ENCODE measurements at regions not wholly inside any gene's neighbourhood (a gene's known extent, or its start where the extent isn't known, plus 50 kb on each side); places are given as distances from the start of the nearest gene placed in this dataset.

- H3K4me3 Mint-ChIP-seq, result no peak overlapping the region
- ChIA-PET CTCF (no interaction called here), POLR2A (no interaction called here)
- H3K36me3 ChIP-seq (ENCODE audit: insufficient read depth, low read length), result no peaks in the 10 kb centered on the region
- H3K9me3 Mint-ChIP-seq, result peaks cover 14% of the 10 kb centered on the region
- TF ChIP-seq, protein P1, sequence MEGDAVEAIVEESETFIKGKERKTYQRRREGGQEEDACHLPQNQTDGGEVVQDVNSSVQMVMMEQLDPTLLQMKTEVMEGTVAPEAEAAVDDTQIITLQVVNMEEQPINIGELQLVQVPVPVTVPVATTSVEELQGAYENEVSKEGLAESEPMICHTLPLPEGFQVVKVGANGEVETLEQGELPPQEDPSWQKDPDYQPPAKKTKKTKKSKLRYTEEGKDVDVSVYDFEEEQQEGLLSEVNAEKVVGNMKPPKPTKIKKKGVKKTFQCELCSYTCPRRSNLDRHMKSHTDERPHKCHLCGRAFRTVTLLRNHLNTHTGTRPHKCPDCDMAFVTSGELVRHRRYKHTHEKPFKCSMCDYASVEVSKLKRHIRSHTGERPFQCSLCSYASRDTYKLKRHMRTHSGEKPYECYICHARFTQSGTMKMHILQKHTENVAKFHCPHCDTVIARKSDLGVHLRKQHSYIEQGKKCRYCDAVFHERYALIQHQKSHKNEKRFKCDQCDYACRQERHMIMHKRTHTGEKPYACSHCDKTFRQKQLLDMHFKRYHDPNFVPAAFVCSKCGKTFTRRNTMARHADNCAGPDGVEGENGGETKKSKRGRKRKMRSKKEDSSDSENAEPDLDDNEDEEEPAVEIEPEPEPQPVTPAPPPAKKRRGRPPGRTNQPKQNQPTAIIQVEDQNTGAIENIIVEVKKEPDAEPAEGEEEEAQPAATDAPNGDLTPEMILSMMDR (IDR thresholded peaks at IDR 0.05), result no peak
- no peak overlapping the region for H3K27ac ChIP-seq (ENCODE audit: low read depth in 1 of 2, low read length in 2 of 2)
- H3K9me3 ChIP-seq (ENCODE audit: control insufficient read depth in 1 of 2, insufficient read depth in 1 of 2, low read length in 2 of 2), result no peaks in the 10 kb centered on the region
- H3K4me1 ChIP-seq (ENCODE audit: insufficient read depth, low read length), result no peaks in the 10 kb centered on the region
- no peaks in the 10 kb centered on the region for H3K27me3 Mint-ChIP-seq
- no peak for DNase-seq
- no peaks in the 10 kb centered on the region for H3K4me1 Mint-ChIP-seq (ENCODE audit: low read depth)
- H3K27ac Mint-ChIP-seq, result no peak overlapping the region
- no peaks in the 10 kb centered on the region for H3K36me3 Mint-ChIP-seq (ENCODE audit: low read depth)
- intact Hi-C loops (cut with DNase I, micrococcal nuclease), result no loop called here
- H3K27me3 ChIP-seq (ENCODE audit: control insufficient read depth in 1 of 2, insufficient read depth in 2 of 2, low read length in 2 of 2), result no peaks in the 10 kb centered on the region
- ATAC-seq (ENCODE audit: poor library complexity), result no peak
- H3K4me3 ChIP-seq (ENCODE audit: low read length), result no peak overlapping the region
Measured at GRCh38 chr1:80751204-80751603, 1049.5 kb upstream of the ADGRL2 start.

DNA sequence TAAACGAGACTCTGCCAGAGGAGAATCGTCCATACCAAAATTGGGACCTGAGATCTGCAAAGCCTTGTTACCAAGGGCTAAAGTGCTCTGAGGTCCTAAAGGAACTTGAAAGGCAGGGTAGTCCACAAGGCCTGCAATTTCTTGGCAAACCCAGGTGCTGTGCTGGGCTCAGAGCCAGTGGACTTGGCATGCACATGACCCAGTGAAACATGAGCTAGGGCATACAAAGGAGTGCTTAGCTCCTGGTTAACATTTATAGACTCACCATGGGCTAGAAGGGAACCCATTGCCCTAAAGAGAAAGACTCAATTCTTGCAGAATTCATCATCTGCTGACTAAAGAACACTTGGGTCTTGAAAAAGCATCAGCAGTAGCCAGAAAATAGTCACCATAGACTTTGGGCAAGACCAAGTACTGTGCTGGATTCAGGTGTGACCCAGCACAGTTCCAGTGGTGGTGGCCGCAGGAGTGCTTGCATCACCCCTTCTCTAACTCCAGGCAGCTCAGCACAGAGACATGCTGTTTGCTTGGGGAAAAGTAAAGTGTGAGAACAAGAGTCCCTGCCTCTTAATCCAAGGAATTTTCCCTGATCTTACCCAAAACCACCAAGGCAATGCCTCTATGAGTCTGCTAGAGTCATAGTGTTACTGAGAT is 1069.4 kb upstream of the ADGRL2 start:
- H3K36me3 ChIP-seq (ENCODE audit: insufficient read depth, low read length), result no peaks in the 10 kb centered on the region
- CTCF ChIA-PET, result no interaction called here
- DNase-seq (no peak), ATAC-seq (ENCODE audit: poor library complexity) (no peak)
- Mint-ChIP-seq H3K27ac (no peak overlapping the region), H3K4me1 (ENCODE audit: low read depth) (no peaks in the 10 kb centered on the region), H3K9me3 (peaks cover 18% of the 10 kb centered on the region), H3K4me3 (no peak overlapping the region), H3K27me3 (no peaks in the 10 kb centered on the region), H3K36me3 (ENCODE audit: low read depth) (no peaks in the 10 kb centered on the region)
- H3K9me3 ChIP-seq (ENCODE audit: control insufficient read depth in 1 of 2, insufficient read depth in 1 of 2, low read length in 2 of 2), result peaks cover 0 to 6% of the 10 kb centered on the region in 2 experiments
- intact Hi-C loops (cut with DNase I, micrococcal nuclease), result no loop called here
- TF ChIP-seq, protein P1 (IDR thresholded peaks at IDR 0.05), result no peak
- no peak overlapping the region for H3K4me3 ChIP-seq (ENCODE audit: low read length)
- POLR2A ChIA-PET, result no interaction called here
- H3K4me1 ChIP-seq (ENCODE audit: insufficient read depth, low read length), result no peaks in the 10 kb centered on the region
- no peaks in the 10 kb centered on the region for H3K27me3 ChIP-seq (ENCODE audit: control insufficient read depth in 1 of 2, insufficient read depth in 2 of 2, low read length in 2 of 2)
- H3K27ac ChIP-seq (ENCODE audit: low read depth in 1 of 2, low read length in 2 of 2), result no peak overlapping the region

DNA sequence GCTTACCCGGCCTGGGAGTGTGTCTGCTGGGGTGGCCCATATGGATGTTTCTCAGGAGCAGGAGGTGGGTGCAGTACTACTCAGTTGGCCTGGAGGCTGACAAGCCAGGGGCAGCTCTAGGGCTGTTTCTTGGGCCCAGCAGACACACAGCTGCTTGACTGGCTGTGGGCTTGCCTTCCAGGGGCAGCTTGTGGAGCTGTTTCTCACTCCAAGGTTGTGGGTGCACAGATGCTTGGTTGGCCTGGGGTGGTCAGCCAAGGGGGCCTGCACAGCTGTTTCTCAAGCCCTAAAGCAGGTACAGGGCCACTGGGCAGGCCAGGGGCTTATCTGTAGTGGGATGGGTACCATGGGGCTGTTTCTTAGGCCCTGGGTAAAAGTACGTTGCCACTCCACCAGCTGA is 1078.1 kb upstream of the ADGRL2 start:
- POLR2A ChIA-PET, result no interaction called here
- H3K4me1 Mint-ChIP-seq (ENCODE audit: low read depth), result no peaks in the 10 kb centered on the region
- Histone ChIP-seq H3K36me3 (ENCODE audit: insufficient read depth, low read length) (no peaks in the 10 kb centered on the region), H3K27me3 (ENCODE audit: control insufficient read depth in 1 of 2, insufficient read depth in 2 of 2, low read length in 2 of 2) (no peaks in the 10 kb centered on the region), H3K4me3 (ENCODE audit: low read length) (no peak overlapping the region), H3K9me3 (ENCODE audit: control insufficient read depth in 1 of 2, insufficient read depth in 1 of 2, low read length in 2 of 2) (peaks cover 0 to 18% of the 10 kb centered on the region in 2 experiments), H3K27ac (ENCODE audit: low read depth in 1 of 2, low read length in 2 of 2) (no peak overlapping the region), H3K4me1 (ENCODE audit: insufficient read depth, low read length) (no peaks in the 10 kb centered on the region)
- H3K9me3 Mint-ChIP-seq, result peaks cover 21% of the 10 kb centered on the region
- CTCF ChIA-PET, result no interaction called here
- no peak overlapping the region for H3K4me3 Mint-ChIP-seq
- DNase-seq (no peak), ATAC-seq (ENCODE audit: poor library complexity) (no peak)
- no peak overlapping the region for H3K27ac Mint-ChIP-seq
- no peaks in the 10 kb centered on the region for H3K27me3 Mint-ChIP-seq
- TF ChIP-seq, protein P1 (IDR thresholded peaks at IDR 0.05), result no peak
- no peaks in the 10 kb centered on the region for H3K36me3 Mint-ChIP-seq (ENCODE audit: low read depth)
- intact Hi-C loops (cut with DNase I, micrococcal nuclease), result no loop called here
